ENCODE measurements at regions not wholly inside any gene's neighbourhood (a gene's known extent, or its start where the extent isn't known, plus 50 kb on each side); places are given as distances from the start of the nearest gene placed in this dataset.
"Not testable (repeated sequence)": the region's sequence is repeated elsewhere in the genome, so short reads cannot be mapped to it uniquely, and the experiment has no call there.

GRCh38 chr6:134750669-134751068 is 199.2 kb downstream of the ALDH8A1 start:
- dilution Hi-C loops (cut with MboI; ENCODE audit: extremely low pct_ligation_motif_present, low sequenced_read_pairs) = no loop called here
- Histone ChIP-seq H3K36me3 (ENCODE audit: control insufficient read depth in 2 of 2, extremely low read depth in 1 of 2, insufficient read depth in 2 of 2, low read length in 2 of 2) (no peaks in the 10 kb centered on the region), H4K20me1 (replicated peaks; ENCODE audit: control insufficient read depth, extremely low read depth, insufficient read depth, low read length) (no peaks in the 10 kb centered on the region), H3K4me3 (replicated peaks in 1 of 3; ENCODE audit: insufficient read depth in 1 of 3, low read depth in 1 of 3, low read length in 3 of 3) (no peak overlapping the region), H2AFZ (ENCODE audit: low read depth, low read length) (no peak overlapping the region), H3K4me1 (ENCODE audit: control insufficient read depth, extremely low read depth, insufficient read depth, low read length) (peaks cover 8% of the 10 kb centered on the region), H3K9me3 (replicated peaks; ENCODE audit: control insufficient read depth, insufficient read depth, low read length) (no peaks in the 10 kb centered on the region), H3K79me2 (ENCODE audit: control insufficient read depth, insufficient read depth, low read length) (no peaks in the 10 kb centered on the region), H3K9me1 (replicated peaks; ENCODE audit: control insufficient read depth, extremely low read depth, insufficient read depth, low read length) (no peaks in the 10 kb centered on the region), H3K9ac (replicated peaks; ENCODE audit: extremely low read depth, insufficient read depth, low read length) (no peak overlapping the region), H3K27me3 (ENCODE audit: control insufficient read depth in 2 of 2, insufficient read depth in 2 of 2, low read length in 2 of 2) (no peaks in the 10 kb centered on the region), H3K4me2 (ENCODE audit: insufficient read depth, low read length) (no peak overlapping the region), H3K27ac (ENCODE audit: insufficient read depth, low read depth, low read length) (no peak overlapping the region)
- TF ChIP-seq POLR2AphosphoS5 (IDR thresholded peaks at IDR 0.05; ENCODE audit: insufficient read depth, low read depth, low read length) (no peak), GATA2 (IDR thresholded peaks at IDR 0.05; ENCODE audit: insufficient read depth, insufficient read length, low read depth, low read length) (no peak), POLR2A (IDR thresholded peaks at IDR 0.05; ENCODE audit: low read depth, low read length) (no peak), MYC (IDR thresholded peaks at IDR 0.05; ENCODE audit: low read depth, low read length) (no peak), CTCF (IDR thresholded peaks at IDR 0.05; ENCODE audit: extremely low read depth in 1 of 2, insufficient read depth in 1 of 2, low read depth in 1 of 2, low read length in 2 of 2) (no peak), JUN (IDR thresholded peaks at IDR 0.05; ENCODE audit: borderline replicate concordance, insufficient read depth, insufficient read length, low read depth) (no peak)
- CTCF ChIA-PET = no interaction called here
- FAIRE-seq = no peak
- POLR2A ChIA-PET = no interaction called here
- DNase-seq (ENCODE audit: low read depth, low spot score) = no peak
- intact Hi-C loops (cut with micrococcal nuclease) = no loop called here
- BruUV-seq (replicated peaks) = no TSS peak

GRCh38 chr6:134748484-134748883 is 201.4 kb downstream of the ALDH8A1 start:
- no peak overlapping the region for H3K9ac ChIP-seq (replicated peaks; ENCODE audit: extremely low read depth, insufficient read depth, low read length)
- intact Hi-C loops (cut with micrococcal nuclease) (no loop called here), dilution Hi-C loops (cut with MboI; ENCODE audit: extremely low pct_ligation_motif_present, low sequenced_read_pairs) (no loop called here)
- no peak overlapping the region for H3K27ac ChIP-seq (ENCODE audit: insufficient read depth, low read depth, low read length)
- ChIA-PET POLR2A (no interaction called here), CTCF (no interaction called here)
- H3K79me2 ChIP-seq (ENCODE audit: control insufficient read depth, insufficient read depth, low read length) = no peaks in the 10 kb centered on the region
- no peak overlapping the region for H3K4me3 ChIP-seq (replicated peaks in 1 of 3; ENCODE audit: insufficient read depth in 1 of 3, low read depth in 1 of 3, low read length in 3 of 3)
- H4K20me1 ChIP-seq (replicated peaks; ENCODE audit: control insufficient read depth, extremely low read depth, insufficient read depth, low read length) = no peaks in the 10 kb centered on the region
- no peak for DNase-seq (ENCODE audit: low read depth, low spot score)
- H3K4me2 ChIP-seq (ENCODE audit: insufficient read depth, low read length) = no peak overlapping the region
- no peak for FAIRE-seq
- no TSS peak for BruUV-seq (replicated peaks)
- TF ChIP-seq POLR2AphosphoS5 (IDR thresholded peaks at IDR 0.05; ENCODE audit: insufficient read depth, low read depth, low read length) (no peak), MYC (IDR thresholded peaks at IDR 0.05; ENCODE audit: low read depth, low read length) (no peak), CTCF (IDR thresholded peaks at IDR 0.05; ENCODE audit: extremely low read depth in 1 of 2, insufficient read depth in 1 of 2, low read depth in 1 of 2, low read length in 2 of 2) (no peak), GATA2 (IDR thresholded peaks at IDR 0.05; ENCODE audit: insufficient read depth, insufficient read length, low read depth, low read length) (no peak)
- H3K36me3 ChIP-seq (ENCODE audit: control insufficient read depth in 2 of 2, extremely low read depth in 1 of 2, insufficient read depth in 2 of 2, low read length in 2 of 2) = no peaks in the 10 kb centered on the region
- peaks cover 8% of the 10 kb centered on the region for H3K4me1 ChIP-seq (ENCODE audit: control insufficient read depth, extremely low read depth, insufficient read depth, low read length)
- no peaks in the 10 kb centered on the region for H3K9me1 ChIP-seq (replicated peaks; ENCODE audit: control insufficient read depth, extremely low read depth, insufficient read depth, low read length)
- H2AFZ ChIP-seq (ENCODE audit: low read depth, low read length) = no peak overlapping the region
- H3K9me3 ChIP-seq (replicated peaks; ENCODE audit: control insufficient read depth, insufficient read depth, low read length) = no peaks in the 10 kb centered on the region
- H3K27me3 ChIP-seq (ENCODE audit: control insufficient read depth in 2 of 2, insufficient read depth in 2 of 2, low read length in 2 of 2) = no peaks in the 10 kb centered on the region

- BruUV-seq (replicated peaks); H3K36me3 ChIP-seq (ENCODE audit: control insufficient read depth in 2 of 2, extremely low read depth in 1 of 2, insufficient read depth in 2 of 2, low read length in 2 of 2); H3K4me3 ChIP-seq (replicated peaks in 1 of 3; ENCODE audit: insufficient read depth in 1 of 3, low read depth in 1 of 3, low read length in 3 of 3); H3K9ac ChIP-seq (replicated peaks; ENCODE audit: extremely low read depth, insufficient read depth, low read length); DNase-seq (ENCODE audit: low read depth, low spot score); H3K79me2 ChIP-seq (ENCODE audit: control insufficient read depth, insufficient read depth, low read length); H4K20me1 ChIP-seq (replicated peaks; ENCODE audit: control insufficient read depth, extremely low read depth, insufficient read depth, low read length); H3K4me2 ChIP-seq (ENCODE audit: insufficient read depth, low read length); POLR2A ChIA-PET; H3K4me1 ChIP-seq (ENCODE audit: control insufficient read depth, extremely low read depth, insufficient read depth, low read length); FAIRE-seq; CTCF ChIA-PET; dilution Hi-C loops (cut with MboI; ENCODE audit: extremely low pct_ligation_motif_present, low sequenced_read_pairs); H2AFZ ChIP-seq (ENCODE audit: low read depth, low read length); H3K27me3 ChIP-seq (ENCODE audit: control insufficient read depth in 2 of 2, insufficient read depth in 2 of 2, low read length in 2 of 2); intact Hi-C loops (cut with micrococcal nuclease); H3K9me3 ChIP-seq (replicated peaks; ENCODE audit: control insufficient read depth, insufficient read depth, low read length); H3K27ac ChIP-seq (ENCODE audit: insufficient read depth, low read depth, low read length); H3K9me1 ChIP-seq (replicated peaks; ENCODE audit: control insufficient read depth, extremely low read depth, insufficient read depth, low read length): not testable (repeated sequence)
These were observed 202.7 kb downstream of the ALDH8A1 start for GRCh38 chr6:134747197-134747596.

Measured in endothelial cell of umbilical vein (primary cell).